ENCODE measurements at regions not wholly inside any gene's neighbourhood (a gene's known extent, or its start where the extent isn't known, plus 50 kb on each side); places are given as distances from the start of the nearest gene placed in this dataset.

GRCh38 chr3:157660847-157661246 lies 157.6 kb upstream of the VEPH1 start:
- no peak for TF ChIP-seq POLR2A (IDR thresholded peaks at IDR 0.05)
- TF ChIP-seq CTCF (IDR thresholded peaks at IDR 0.05) = no peak
